AG09319 (cell line): ENCODE measurements at regions not wholly inside any gene's neighbourhood (a gene's known extent, or its start where the extent isn't known, plus 50 kb on each side); places are given as distances from the start of the nearest gene placed in this dataset.

Source experiments
- DNase-seq: peaks from one replicate; pipeline ENCODE4 v3.0.0-alpha.2; 2010; ENCODE audit warnings: low read depth; ENCODE audit errors: extremely low read depth
- TF ChIP-seq, protein P1 (sequence below): IDR thresholded peaks from 2 replicates; pipeline ENCODE4 v1.5.1; 2011; ENCODE audit warnings: low read depth, mild to moderate bottlenecking, inconsistent platforms, low read length, moderate library complexity

DNA sequence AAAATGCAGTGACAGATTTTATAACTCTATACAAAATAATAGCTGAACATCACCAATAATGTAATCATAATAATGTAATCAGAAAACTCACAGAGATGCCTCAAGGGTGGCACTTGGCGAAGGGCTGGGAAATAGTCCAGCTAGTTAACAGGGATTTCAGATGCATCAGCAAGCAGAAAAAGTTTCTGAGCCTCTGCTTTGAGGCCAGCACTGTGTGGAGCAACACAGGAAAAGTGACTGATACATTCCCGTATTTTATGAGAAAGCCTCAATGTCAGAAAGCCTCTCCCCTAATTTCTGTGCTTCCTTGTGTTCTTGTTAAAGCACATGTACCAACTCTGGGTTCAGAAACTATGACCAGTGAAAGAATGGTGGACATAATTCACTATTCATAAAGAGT, 304.8 kb downstream of the VPS13C start:
- no peak for DNase-seq
- TF ChIP-seq, protein P1, sequence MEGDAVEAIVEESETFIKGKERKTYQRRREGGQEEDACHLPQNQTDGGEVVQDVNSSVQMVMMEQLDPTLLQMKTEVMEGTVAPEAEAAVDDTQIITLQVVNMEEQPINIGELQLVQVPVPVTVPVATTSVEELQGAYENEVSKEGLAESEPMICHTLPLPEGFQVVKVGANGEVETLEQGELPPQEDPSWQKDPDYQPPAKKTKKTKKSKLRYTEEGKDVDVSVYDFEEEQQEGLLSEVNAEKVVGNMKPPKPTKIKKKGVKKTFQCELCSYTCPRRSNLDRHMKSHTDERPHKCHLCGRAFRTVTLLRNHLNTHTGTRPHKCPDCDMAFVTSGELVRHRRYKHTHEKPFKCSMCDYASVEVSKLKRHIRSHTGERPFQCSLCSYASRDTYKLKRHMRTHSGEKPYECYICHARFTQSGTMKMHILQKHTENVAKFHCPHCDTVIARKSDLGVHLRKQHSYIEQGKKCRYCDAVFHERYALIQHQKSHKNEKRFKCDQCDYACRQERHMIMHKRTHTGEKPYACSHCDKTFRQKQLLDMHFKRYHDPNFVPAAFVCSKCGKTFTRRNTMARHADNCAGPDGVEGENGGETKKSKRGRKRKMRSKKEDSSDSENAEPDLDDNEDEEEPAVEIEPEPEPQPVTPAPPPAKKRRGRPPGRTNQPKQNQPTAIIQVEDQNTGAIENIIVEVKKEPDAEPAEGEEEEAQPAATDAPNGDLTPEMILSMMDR, result no peak

GRCh38 chr15:61753018-61753710, 307.1 kb downstream of the VPS13C start:
- no peak for DNase-seq

GRCh38 chr15:61752001-61752400, 308.2 kb downstream of the VPS13C start:
- TF ChIP-seq, protein P1, result no peak
- DNase-seq, result no peak

More at GRCh38 chr15:61753018-61753710, 307.1 kb downstream of the VPS13C start:
- TF ChIP-seq, protein P1, result no peak

DNA sequence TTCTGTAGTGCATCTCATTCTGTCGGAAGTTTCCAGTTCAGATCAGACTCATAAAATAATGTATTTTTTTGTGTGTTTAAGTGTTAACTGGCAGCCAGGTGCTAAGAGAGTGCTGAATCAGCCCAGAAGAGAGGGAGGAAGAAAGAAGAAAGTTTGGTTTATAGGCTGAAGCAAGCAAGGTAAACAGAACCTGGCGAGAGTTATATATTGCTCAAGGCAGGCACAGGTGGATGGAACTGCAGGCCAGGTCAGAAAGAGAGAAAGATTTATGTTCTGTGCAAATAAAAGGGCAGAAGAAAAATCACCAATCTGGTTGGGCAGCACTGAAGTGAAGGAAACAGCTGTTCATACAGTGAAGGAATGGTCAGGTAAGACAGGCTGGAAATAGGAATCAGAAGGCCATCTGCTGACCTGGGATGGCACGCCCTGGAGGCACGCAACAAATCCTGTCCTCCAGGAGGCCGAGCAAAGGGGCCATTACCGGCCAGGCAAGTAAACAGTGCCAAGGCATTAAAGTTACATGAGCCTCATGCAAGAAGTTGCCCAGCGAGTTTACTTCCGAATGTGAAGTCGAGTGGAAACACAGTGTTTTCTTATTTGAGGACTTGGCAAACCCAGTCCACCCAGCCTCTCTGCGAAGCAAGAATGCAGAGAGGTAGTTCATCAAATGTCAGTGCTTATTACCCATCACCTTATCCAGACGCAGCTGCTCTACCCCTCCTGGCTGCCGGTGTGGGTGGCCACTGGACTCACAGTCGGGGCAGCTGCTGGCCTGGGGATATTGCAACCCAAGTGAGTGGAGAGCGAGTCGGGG, 309.8 kb downstream of the VPS13C start:
- TF ChIP-seq, protein P1, result no peak
- no peak for DNase-seq

DNA sequence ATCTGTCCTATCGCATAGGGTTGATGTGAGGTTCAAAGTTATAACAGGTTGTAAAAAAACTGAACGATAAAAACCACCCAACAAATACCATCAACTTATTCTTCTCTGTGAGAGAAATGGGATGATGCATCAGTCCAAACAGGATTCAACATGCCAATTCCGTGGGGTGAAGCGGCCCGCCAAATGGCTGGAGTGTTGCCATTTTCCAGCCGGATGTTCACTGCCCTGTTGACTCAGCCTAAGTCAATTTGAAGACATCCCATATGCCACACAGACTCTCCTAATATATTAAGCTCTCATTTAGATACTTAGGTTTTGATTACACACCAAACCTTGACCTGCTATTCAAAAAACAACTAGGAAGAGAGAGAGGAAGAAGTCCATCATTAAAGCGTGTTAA, 311.1 kb downstream of the VPS13C start:
- TF ChIP-seq, protein P1, result no peak
- DNase-seq, result no peak

DNA sequence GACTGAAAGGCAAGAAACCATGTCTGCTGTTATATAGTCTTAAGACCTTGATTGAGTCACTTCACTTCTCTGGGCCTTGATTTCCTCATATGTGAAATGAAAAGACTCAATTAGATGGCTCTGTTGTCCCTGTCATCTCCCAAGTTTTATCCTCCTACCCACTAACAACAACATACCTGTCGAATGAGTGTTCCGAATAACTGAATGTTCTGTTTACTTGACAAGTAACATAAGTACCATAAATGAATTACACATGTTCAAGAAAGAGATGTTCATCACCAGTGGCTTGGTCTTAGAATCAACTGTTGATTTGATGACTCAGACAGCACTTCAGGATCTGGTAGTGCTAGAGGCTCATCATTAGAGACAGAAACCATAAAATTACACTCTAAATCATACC, 311.7 kb downstream of the VPS13C start:
- DNase-seq, result no peak
- TF ChIP-seq, protein P1, result no peak

DNA sequence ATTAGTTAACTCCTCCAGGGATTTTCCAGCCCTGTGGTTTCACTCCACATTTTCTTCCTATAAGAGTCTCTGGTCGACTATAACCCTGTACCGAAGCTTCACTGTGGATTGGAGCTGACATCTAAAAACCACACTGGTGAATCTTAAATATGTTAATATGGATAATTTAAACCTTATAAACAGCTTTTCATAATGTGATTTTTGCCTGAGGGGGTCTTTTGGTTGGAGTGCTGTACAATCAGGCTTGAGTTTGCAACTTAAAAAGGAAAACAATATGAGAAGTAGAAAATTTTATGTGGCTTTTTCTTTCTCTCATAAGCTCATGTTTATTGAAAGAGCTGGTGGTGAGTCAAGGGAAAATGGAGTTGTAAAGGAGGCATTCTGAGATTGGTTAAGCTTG, 313.7 kb downstream of the VPS13C start:
- TF ChIP-seq, protein P1, result no peak
- no peak for DNase-seq
